ENCODE measurements at regions not wholly inside any gene's neighbourhood (a gene's known extent, or its start where the extent isn't known, plus 50 kb on each side); places are given as distances from the start of the nearest gene placed in this dataset.

DNA sequence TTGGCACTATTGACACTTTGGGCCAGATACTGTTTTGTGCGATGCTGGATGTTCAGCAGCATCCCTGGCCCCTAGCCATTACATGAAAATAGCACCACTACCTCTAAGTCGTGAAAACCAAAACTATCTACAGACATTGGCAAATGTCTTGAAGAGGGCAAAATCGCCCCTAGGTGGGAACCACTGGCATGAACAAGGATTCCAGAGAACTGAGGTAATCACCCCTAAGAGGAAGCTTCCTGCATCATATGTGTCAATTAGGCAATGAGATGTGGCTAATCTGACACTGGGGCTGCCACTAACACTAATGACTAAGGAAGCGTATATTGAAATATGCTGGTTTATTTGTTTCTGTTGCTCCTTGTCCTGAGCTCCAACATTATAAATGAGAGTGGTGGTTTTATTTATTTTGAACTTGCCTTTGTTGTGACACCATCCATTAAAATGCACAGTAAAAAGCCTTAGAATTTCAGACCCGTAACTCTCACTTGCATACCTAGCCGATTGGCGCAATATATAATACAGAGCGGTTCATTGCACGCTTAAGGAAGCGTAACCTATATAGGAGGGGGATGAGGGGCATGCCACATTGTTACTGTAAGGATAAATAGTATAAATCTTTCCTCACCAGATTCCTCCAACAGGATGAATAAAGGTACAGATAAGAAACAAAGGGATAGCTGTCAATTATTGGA, 299.8 kb upstream of the CNTN4 start:
- no peak overlapping the region for H3K27ac ChIP-seq
- TF ChIP-seq, protein P1, sequence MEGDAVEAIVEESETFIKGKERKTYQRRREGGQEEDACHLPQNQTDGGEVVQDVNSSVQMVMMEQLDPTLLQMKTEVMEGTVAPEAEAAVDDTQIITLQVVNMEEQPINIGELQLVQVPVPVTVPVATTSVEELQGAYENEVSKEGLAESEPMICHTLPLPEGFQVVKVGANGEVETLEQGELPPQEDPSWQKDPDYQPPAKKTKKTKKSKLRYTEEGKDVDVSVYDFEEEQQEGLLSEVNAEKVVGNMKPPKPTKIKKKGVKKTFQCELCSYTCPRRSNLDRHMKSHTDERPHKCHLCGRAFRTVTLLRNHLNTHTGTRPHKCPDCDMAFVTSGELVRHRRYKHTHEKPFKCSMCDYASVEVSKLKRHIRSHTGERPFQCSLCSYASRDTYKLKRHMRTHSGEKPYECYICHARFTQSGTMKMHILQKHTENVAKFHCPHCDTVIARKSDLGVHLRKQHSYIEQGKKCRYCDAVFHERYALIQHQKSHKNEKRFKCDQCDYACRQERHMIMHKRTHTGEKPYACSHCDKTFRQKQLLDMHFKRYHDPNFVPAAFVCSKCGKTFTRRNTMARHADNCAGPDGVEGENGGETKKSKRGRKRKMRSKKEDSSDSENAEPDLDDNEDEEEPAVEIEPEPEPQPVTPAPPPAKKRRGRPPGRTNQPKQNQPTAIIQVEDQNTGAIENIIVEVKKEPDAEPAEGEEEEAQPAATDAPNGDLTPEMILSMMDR (conservative IDR thresholded peaks at IDR 0.05) = no peak

DNA sequence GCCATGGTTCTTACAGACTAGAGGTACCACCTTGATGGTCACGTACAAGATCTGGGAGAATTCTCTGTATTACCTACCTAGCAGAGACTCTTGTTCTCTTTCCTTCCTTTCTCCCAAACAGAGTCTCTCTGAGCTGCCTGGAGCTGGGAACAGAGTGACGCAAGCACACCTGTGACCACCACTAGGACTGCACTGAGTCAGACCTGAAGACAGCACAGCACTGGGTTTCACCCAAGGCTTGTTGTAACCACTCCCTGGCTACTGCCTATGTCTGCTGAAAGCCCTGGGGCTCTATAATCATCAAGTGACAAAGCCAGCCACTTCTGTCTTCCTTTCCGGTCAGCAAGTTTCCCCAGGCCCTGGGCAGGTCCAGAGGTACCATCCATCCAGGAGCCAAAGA, 293.3 kb upstream of the CNTN4 start:
- TF ChIP-seq, protein P1 (conservative IDR thresholded peaks at IDR 0.05) = no peak
- H3K27ac ChIP-seq = no peak overlapping the region

DNA sequence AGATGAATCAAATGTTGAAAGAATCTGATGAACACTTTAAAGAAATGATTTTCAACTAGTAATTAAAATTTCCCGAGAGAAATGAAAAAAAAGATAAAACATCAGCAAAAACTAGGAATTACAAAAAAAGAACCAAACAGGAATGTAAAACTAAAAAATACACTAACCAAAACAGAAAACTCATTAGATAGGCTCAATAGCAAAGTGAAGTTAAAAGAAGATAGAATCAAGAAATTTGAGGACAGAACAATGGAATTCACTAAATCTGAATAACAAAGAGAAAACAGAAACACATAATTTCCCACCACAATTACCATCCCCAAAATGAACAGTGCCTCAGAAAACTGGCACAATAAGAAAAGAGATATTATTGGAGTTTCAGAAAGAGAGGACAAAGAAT, 290.1 kb upstream of the CNTN4 start:
- no peak overlapping the region for H3K27ac ChIP-seq
- TF ChIP-seq, protein P1 (conservative IDR thresholded peaks at IDR 0.05) = no peak

DNA sequence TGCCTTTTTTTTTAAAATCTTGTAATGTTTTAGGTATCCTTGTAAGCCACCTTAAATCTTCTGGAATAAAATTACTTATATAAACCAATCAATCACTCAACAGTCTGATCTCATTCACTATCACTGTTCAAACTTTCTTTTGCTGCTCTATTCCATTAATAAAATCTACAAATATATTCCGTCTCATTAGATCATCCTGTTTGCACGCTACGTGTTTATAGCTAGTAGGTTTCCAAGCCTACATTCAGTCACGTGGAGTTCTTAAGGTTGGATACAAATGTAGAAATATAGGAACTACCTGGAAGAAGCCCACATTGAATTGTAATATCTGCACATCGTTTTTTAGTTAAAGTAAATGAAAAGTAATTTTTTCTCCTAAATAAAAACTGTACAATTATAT, 274.8 kb upstream of the CNTN4 start:
- no peak overlapping the region for H3K27ac ChIP-seq
- TF ChIP-seq, protein P1 (conservative IDR thresholded peaks at IDR 0.05) = no peak

DNA sequence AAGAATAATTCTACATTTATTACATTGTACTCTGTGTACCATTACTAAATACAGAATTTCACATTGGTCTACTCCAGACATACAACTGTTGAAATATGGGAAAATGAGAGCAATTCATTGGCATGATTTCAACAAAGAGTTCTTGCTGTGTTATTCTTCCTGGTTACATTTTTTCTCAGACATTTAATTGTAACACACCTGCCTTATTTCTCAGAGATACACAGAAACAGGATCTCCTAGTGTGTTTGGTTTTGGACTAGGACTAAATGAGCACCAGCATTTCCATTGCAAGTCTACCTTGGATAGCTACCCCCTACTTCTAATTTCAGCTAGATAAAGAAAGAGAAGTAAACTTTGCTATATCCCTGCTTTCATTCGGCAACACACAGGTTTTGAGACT, 274.3 kb upstream of the CNTN4 start:
- TF ChIP-seq, protein P1 (conservative IDR thresholded peaks at IDR 0.05) = no peak
- no peak overlapping the region for H3K27ac ChIP-seq

DNA sequence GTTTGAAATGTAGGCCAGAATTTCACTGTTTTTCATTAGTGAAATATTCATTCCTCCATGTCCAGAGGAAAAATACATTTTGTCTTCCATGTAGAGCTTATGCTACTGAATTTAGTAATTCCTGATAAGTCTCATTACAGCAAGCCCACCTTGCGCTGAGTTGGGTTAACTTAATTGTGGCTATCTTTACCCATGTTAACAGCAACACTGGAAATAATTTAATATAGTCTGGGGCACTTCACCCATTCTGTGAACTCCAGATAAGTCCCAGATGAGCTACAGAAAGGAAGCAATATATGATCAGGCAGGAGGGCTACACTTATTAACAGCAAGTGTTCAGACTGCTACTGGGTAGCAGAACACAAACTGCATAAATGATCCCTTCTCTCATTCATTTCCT, 270.1 kb upstream of the CNTN4 start:
- TF ChIP-seq, protein P1 (conservative IDR thresholded peaks at IDR 0.05) = no peak

DNA sequence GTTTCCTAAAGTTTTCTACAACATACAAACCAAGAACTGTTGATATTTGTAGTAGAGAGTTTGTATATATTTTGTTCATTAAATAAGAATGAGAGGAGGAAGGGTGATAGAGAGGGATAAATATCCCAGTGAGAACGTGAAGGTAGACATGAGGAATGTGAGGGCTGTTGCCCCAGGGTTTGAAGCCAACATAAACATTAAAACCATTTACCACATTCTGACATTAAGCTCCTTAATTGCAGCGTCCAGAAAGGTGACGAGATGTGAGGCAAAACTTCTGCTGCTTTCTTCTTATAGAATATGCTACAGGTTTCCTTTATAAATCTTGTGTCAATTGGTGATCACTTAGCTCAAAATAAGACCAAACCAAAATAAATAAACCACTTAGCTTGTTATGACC, 267.8 kb upstream of the CNTN4 start:
- H3K27ac ChIP-seq = no peak overlapping the region
- TF ChIP-seq, protein P1 (conservative IDR thresholded peaks at IDR 0.05) = no peak

More for the DNA sequence above, 270.1 kb upstream of the CNTN4 start:
- H3K27ac ChIP-seq = no peak overlapping the region

All from VCaP (cell line).